Panc1 (cell line): ENCODE measurements at regions not wholly inside any gene's neighbourhood (a gene's known extent, or its start where the extent isn't known, plus 50 kb on each side); places are given as distances from the start of the nearest gene placed in this dataset.

Experiments
- ATAC-seq: fragments of 200-7000 bp; cut with Tn5 transposase; 2 replicates; pipeline ENCODE4 v1.9.1; 2020; ENCODE audit warnings: mild to moderate bottlenecking, moderate library complexity
- BruUV-seq: library from RNA; stranded (reverse); fragments of 400-500 nt; replicated peaks from 2 replicates; lab custom pipeline; 2021; lab: Mats Ljungman, UMichigan
- CTCF ChIA-PET: fragments of 300-600 bp; sonication (Branson Sonifier 250); formaldehyde crosslinking; loops from one replicate; lab custom pipeline; 2022; ENCODE audit warnings: antibody characterized with exemption; lab: Charles Lee
- POLR2A ChIA-PET: fragments of 300-600 bp; sonication (Branson Sonifier 250); formaldehyde crosslinking; loops from one replicate; lab custom pipeline; 2022; ENCODE audit warnings: antibody characterized with exemption; lab: Charles Lee
- DNase-seq: peaks from one replicate; pipeline ENCODE4 v3.0.0-alpha.2; 2010; ENCODE audit warnings: low read depth, low spot score
- H3K27ac ChIP-seq: 2 replicates; pipeline ENCODE4 v1.5.1; 2011; ENCODE audit warnings: mild to moderate bottlenecking, low read length, inconsistent platforms
- H3K27me3 ChIP-seq: fragments of 200-500 bp; sonication (Bioruptor generic); 2 replicates; pipeline ENCODE4 v1.6.0; 2014; ENCODE audit warnings: low read length, inconsistent platforms; ENCODE audit not compliant: control insufficient read depth, insufficient read depth
- H3K36me3 ChIP-seq: fragments of 200-500 bp; sonication (Bioruptor generic); 2 replicates; pipeline ENCODE4 v1.5.1; 2014; ENCODE audit warnings: inconsistent platforms, mild to moderate bottlenecking, low read length, moderate library complexity; ENCODE audit not compliant: control insufficient read depth, insufficient read depth
- H3K4me1 ChIP-seq: 2 replicates; pipeline ENCODE4 v1.5.1; 2011; ENCODE audit warnings: inconsistent platforms, mild to moderate bottlenecking, low read length, moderate library complexity; ENCODE audit not compliant: control insufficient read depth, insufficient read depth
- H3K4me3 ChIP-seq, 2 experiments: 2 replicates each; pipeline ENCODE4 v1.5.1; 2011 to 2012; ENCODE audit warnings: low read depth in 2 of 2, low read length in 2 of 2, mild to moderate bottlenecking in 2 of 2, inconsistent platforms in 1 of 2, moderate library complexity in 1 of 2
- H3K9me3 ChIP-seq: fragments of 200-500 bp; sonication (Bioruptor generic); 2 replicates; pipeline ENCODE4 v1.5.1; 2014; ENCODE audit warnings: low read depth, mild to moderate bottlenecking, inconsistent platforms, low read length, moderate library complexity; ENCODE audit not compliant: control insufficient read depth, insufficient read depth
- CTCF ChIP-seq: fragments of 450-650 bp; IDR thresholded peaks from 2 replicates; pipeline ENCODE4 v1.5.1; 2017; ENCODE audit warnings: mild to moderate bottlenecking
- POLR2AphosphoS5 ChIP-seq: IDR thresholded peaks from 2 replicates; pipeline ENCODE4 v1.6.1; 2012; ENCODE audit warnings: mild to moderate bottlenecking, low read depth, low read length, moderate library complexity
- REST ChIP-seq, 2 experiments: IDR thresholded peaks; 2 replicates each; pipeline ENCODE4 v1.6.1; 2011 to 2012; ENCODE audit warnings: low read depth in 2 of 2, control low read depth in 1 of 2, low read length in 1 of 2, mild to moderate bottlenecking in 1 of 2, moderate library complexity in 1 of 2; ENCODE audit not compliant: insufficient read depth in 1 of 2
- SIN3A ChIP-seq: IDR thresholded peaks from 2 replicates; pipeline ENCODE4 v1.6.1; 2012; ENCODE audit warnings: low read depth, mild to moderate bottlenecking, low read length, moderate library complexity, borderline replicate concordance; ENCODE audit not compliant: insufficient read depth
- TCF7L2 ChIP-seq: IDR thresholded peaks from 2 replicates; pipeline ENCODE4 v1.6.1; 2011; ENCODE audit warnings: mild to moderate bottlenecking, low read depth, low read length, inconsistent platforms
- in situ Hi-C: cut with HindIII; loops from 2 replicates; pipeline ENCODE4 v1.10.0; 2016; ENCODE audit warnings: low sequenced_read_pairs, low pct_unique_long_range_greater_than_20kb
- intact Hi-C: fragments of 100-400 bp; cut with micrococcal nuclease; formaldehyde crosslinking; loops from one replicate; pipeline ENCODE4 v1.10.0; 2022; ENCODE audit not compliant: unreplicated experiment

GRCh38 chr5:68071282-68071632, 144.3 kb upstream of the PIK3R1 start:
- intact Hi-C loops, result no loop called here
- H3K4me1 ChIP-seq, result no peaks in the 10 kb centered on the region
- H3K9me3 ChIP-seq, result no peaks in the 10 kb centered on the region
- ATAC-seq (no peak), DNase-seq (no peak)
- no peaks in the 10 kb centered on the region for H3K27me3 ChIP-seq
- H3K27ac ChIP-seq, result no peak overlapping the region
- H3K4me3 ChIP-seq, result no peak overlapping the region
- TF ChIP-seq POLR2AphosphoS5 (no peak), CTCF (no peak), REST (IDR thresholded peaks at IDR 0.05; ENCODE audit: insufficient read depth in 1 of 2, low read depth in 2 of 2, low read length in 1 of 2) (no peak), SIN3A (no peak)
- in situ Hi-C loops, result no loop called here
- CTCF ChIA-PET, result no interaction called here
- no peaks in the 10 kb centered on the region for H3K36me3 ChIP-seq
- POLR2A ChIA-PET, result no interaction called here
- BruUV-seq, result no TSS peak

GRCh38 chr5:68070591-68071281, 144.8 kb upstream of the PIK3R1 start:
- Histone ChIP-seq H3K4me3 (no peak overlapping the region), H3K27me3 (no peaks in the 10 kb centered on the region), H3K36me3 (no peaks in the 10 kb centered on the region), H3K27ac (no peak overlapping the region), H3K9me3 (no peaks in the 10 kb centered on the region), H3K4me1 (no peaks in the 10 kb centered on the region)
- ChIA-PET POLR2A (no interaction called here), CTCF (interaction anchor here (0.7 kb wide), 1 partner anchor 391 kb away, joined by 3 read pairs; no protein-coding TSS in a partner anchor)
- in situ Hi-C loops, result no loop called here
- intact Hi-C loops, result no loop called here
- no peak for TF ChIP-seq CTCF
- no peak for TF ChIP-seq SIN3A
- TF ChIP-seq REST (IDR thresholded peaks at IDR 0.05; ENCODE audit: insufficient read depth in 1 of 2, low read depth in 2 of 2, low read length in 1 of 2), result no peak
- no peak for TF ChIP-seq TCF7L2
- no peak for TF ChIP-seq POLR2AphosphoS5
- no TSS peak for BruUV-seq
- DNase-seq (no peak), ATAC-seq (no peak)
